ENCODE measurements at regions not wholly inside any gene's neighbourhood (a gene's known extent, or its start where the extent isn't known, plus 50 kb on each side); places are given as distances from the start of the nearest gene placed in this dataset.

- Histone ChIP-seq H3K4me1 (ENCODE audit: low read depth, poor library complexity, severe bottlenecking) (no peaks in the 10 kb centered on the region), H3K36me3 (ENCODE audit: insufficient read depth) (no peaks in the 10 kb centered on the region), H3K27me3 (ENCODE audit: insufficient read depth, low read depth) (no peaks in the 10 kb centered on the region), H3K9ac (no peak overlapping the region), H3K4me3 (IDR thresholded peaks at IDR 0.05; ENCODE audit: insufficient read depth, low read depth, low read length) (no peak overlapping the region), H3K4me2 (no peak overlapping the region), H3K27ac (no peak overlapping the region), H3K79me2 (ENCODE audit: insufficient read depth, low read depth) (no peaks in the 10 kb centered on the region), H4K20me1 (ENCODE audit: insufficient read depth) (no peaks in the 10 kb centered on the region), H2AFZ (ENCODE audit: low read depth) (no peak overlapping the region)
- TF ChIP-seq, protein P1, sequence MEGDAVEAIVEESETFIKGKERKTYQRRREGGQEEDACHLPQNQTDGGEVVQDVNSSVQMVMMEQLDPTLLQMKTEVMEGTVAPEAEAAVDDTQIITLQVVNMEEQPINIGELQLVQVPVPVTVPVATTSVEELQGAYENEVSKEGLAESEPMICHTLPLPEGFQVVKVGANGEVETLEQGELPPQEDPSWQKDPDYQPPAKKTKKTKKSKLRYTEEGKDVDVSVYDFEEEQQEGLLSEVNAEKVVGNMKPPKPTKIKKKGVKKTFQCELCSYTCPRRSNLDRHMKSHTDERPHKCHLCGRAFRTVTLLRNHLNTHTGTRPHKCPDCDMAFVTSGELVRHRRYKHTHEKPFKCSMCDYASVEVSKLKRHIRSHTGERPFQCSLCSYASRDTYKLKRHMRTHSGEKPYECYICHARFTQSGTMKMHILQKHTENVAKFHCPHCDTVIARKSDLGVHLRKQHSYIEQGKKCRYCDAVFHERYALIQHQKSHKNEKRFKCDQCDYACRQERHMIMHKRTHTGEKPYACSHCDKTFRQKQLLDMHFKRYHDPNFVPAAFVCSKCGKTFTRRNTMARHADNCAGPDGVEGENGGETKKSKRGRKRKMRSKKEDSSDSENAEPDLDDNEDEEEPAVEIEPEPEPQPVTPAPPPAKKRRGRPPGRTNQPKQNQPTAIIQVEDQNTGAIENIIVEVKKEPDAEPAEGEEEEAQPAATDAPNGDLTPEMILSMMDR (conservative IDR thresholded peaks at IDR 0.05; ENCODE audit: low read depth, low read length), result no peak
Observed at GRCh38 chrX:8914681-8915080, 113.5 kb upstream of the FAM9A start.

GRCh38 chrX:8913655-8914409 is 112.6 kb upstream of the FAM9A start:
- Histone ChIP-seq H3K36me3 (ENCODE audit: insufficient read depth) (no peaks in the 10 kb centered on the region), H3K9ac (no peak overlapping the region), H3K4me1 (ENCODE audit: low read depth, poor library complexity, severe bottlenecking) (no peaks in the 10 kb centered on the region), H3K79me2 (ENCODE audit: insufficient read depth, low read depth) (no peaks in the 10 kb centered on the region), H4K20me1 (ENCODE audit: insufficient read depth) (no peaks in the 10 kb centered on the region), H2AFZ (ENCODE audit: low read depth) (no peak overlapping the region), H3K4me2 (no peak overlapping the region), H3K27me3 (ENCODE audit: insufficient read depth, low read depth) (no peaks in the 10 kb centered on the region), H3K4me3 (IDR thresholded peaks at IDR 0.05; ENCODE audit: insufficient read depth, low read depth, low read length) (no peak overlapping the region), H3K27ac (no peak overlapping the region)
- TF ChIP-seq, protein P1 (conservative IDR thresholded peaks at IDR 0.05; ENCODE audit: low read depth, low read length), result no peak

GRCh38 chrX:8907688-8908087 is 106.5 kb upstream of the FAM9A start:
- no peak overlapping the region for H3K4me3 ChIP-seq (IDR thresholded peaks at IDR 0.05; ENCODE audit: insufficient read depth, low read depth, low read length)

DNA sequence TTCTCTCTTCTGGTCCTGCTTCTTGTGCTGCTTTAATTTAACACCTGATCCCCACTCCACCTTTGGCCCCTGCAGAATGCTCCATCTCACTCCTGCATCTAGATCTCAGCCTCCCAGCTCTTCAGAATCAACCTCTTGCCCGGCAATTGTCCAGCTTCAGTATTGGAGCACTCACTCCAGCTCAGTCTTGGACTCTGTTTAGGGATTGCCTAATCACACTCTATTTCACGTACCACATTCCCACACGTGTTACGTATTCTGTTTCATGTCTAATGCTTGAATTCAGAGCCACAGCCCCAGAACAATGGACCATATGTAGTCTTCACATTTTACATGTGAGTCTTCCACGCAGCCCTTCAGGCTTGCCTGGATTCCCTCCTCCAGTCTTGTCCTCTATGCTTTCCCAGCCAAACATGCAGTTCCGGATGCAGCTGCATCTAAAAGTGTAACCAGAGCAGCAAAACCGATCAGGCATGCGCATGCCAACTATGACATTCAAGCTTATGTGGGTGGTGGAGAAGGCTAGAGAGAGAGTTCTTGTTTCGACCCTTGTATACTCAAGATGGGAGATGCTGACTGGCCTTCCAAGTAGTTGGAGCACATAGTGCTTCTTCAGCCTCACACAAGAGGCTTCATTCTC is 105.2 kb upstream of the FAM9A start:
- H3K4me2 ChIP-seq, result no peak overlapping the region
- no peak overlapping the region for H3K27ac ChIP-seq
- H3K36me3 ChIP-seq (ENCODE audit: insufficient read depth), result no peaks in the 10 kb centered on the region
- H3K27me3 ChIP-seq (ENCODE audit: insufficient read depth, low read depth), result no peaks in the 10 kb centered on the region
- no peaks in the 10 kb centered on the region for H3K79me2 ChIP-seq (ENCODE audit: insufficient read depth, low read depth)
- TF ChIP-seq, protein P1 (conservative IDR thresholded peaks at IDR 0.05; ENCODE audit: low read depth, low read length), result no peak
- no peaks in the 10 kb centered on the region for H3K4me1 ChIP-seq (ENCODE audit: low read depth, poor library complexity, severe bottlenecking)
- H3K9ac ChIP-seq, result no peak overlapping the region
- H4K20me1 ChIP-seq (ENCODE audit: insufficient read depth), result no peaks in the 10 kb centered on the region
- H2AFZ ChIP-seq (ENCODE audit: low read depth), result no peak overlapping the region
- H3K4me3 ChIP-seq (IDR thresholded peaks at IDR 0.05; ENCODE audit: insufficient read depth, low read depth, low read length), result no peak overlapping the region

More at GRCh38 chrX:8907688-8908087, 106.5 kb upstream of the FAM9A start:
- Histone ChIP-seq H3K4me1 (ENCODE audit: low read depth, poor library complexity, severe bottlenecking) (no peaks in the 10 kb centered on the region), H3K27me3 (ENCODE audit: insufficient read depth, low read depth) (no peaks in the 10 kb centered on the region), H3K9ac (no peak overlapping the region), H3K79me2 (ENCODE audit: insufficient read depth, low read depth) (no peaks in the 10 kb centered on the region), H3K36me3 (ENCODE audit: insufficient read depth) (no peaks in the 10 kb centered on the region), H3K27ac (no peak overlapping the region), H2AFZ (ENCODE audit: low read depth) (no peak overlapping the region), H4K20me1 (ENCODE audit: insufficient read depth) (no peaks in the 10 kb centered on the region), H3K4me2 (no peak overlapping the region)
- TF ChIP-seq, protein P1 (conservative IDR thresholded peaks at IDR 0.05; ENCODE audit: low read depth, low read length), result no peak
